Inferior parietal cortex (tissue), 1 donor: ENCODE measurements at regions not wholly inside any gene's neighbourhood (a gene's known extent, or its start where the extent isn't known, plus 50 kb on each side); places are given as distances from the start of the nearest gene placed in this dataset.

Experiments used
- DNase-seq: peaks from one replicate; pipeline ENCODE4 v3.0.0-alpha.2; 2016; ENCODE audit errors: extremely low spot score

DNA sequence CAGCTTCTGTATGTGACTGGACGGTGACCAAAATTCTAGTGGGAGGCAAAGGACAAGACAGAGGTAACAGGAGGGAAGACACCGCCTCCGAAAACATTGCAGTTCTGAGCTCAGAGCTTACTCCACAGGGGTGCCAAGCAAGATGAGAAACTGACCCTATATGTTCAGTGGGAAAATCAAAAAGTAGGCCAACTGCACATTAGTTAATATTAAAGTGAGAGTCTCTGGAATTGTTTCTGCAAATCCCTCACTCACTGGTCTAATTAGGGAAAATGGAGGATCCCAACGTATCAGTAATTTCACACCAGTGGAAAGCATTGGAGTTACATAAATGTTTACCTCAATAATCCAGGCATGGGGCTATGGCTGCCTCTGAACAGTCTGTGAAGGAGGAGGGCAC lies 313.3 kb upstream of the KCNH8 start:
- no peak for DNase-seq

DNA sequence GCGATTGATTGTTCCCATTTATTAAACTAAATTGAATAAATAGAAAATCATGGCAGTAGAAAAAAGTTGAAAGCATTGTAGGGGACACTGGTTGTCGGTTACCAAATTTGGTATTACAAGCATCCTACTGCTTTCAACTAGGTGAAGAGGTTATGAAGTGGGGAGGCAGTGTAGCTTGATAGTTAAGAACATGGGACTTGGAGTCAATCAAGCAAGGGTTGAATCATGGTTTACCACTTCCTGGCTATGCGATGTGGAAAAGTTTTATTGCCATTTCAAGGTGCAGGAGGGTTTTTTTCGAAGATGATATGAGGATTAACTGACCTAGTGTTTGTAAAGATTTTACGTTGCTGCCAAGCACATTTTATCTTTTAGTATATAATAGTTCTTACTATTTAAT lies 318.2 kb upstream of the KCNH8 start:
- no peak for DNase-seq

DNA sequence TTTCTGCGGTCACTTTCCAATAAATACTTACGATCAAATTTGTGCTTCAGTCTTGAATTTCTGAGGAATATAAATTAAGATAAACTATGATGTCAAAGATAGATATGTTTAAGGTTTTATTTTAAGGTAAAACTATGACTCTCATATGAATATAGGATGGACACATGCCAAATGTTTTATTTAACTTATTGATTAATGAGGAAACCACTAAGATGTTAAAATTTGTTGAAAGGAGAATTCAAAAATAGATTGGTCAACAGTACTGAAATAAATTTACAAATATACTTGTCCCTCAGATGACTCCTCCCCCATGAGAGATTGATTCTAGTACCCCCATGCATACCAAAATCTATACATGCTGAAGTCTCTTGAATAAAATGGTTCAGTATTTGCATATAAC lies 319.7 kb upstream of the KCNH8 start:
- DNase-seq, result no peak

DNA sequence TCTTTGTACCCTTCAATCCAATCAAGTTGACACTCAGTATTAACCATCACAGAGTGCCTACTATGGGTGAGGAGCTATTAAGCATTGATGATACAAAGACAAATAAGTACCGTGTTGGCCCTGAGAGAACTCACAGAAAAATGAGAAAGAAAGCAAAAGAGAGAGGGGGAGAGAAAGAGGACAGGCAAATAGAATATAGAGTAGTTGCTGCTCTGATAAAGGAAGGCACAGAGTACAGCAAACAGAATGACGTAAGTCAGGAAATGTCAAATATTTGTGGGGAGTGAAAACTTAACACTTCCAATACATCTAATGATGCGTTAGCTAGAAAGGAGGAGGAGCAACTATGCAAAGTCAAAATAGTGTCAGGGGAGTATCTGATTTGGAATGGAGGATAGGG lies 320.6 kb upstream of the KCNH8 start:
- DNase-seq, result no peak

DNA sequence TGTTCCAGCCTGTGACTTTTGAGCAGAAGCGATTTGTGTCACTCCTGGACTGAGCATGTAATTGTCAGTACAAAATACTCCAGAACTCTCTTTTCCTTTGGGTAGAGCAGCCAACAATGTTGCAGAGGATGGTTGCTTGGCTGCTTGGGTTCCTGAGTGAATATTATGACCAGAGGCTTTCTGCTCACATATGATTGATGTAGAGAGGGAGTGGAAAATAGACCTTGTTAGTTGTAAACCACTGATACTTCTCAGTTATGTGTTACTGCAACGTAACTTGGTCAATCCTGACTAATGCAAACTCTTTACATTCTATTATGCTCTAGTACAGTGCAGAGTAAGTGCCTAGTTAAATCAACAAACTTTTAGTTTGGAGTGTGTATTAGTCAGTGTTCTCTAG lies 322.6 kb upstream of the KCNH8 start:
- DNase-seq, result no peak

DNA sequence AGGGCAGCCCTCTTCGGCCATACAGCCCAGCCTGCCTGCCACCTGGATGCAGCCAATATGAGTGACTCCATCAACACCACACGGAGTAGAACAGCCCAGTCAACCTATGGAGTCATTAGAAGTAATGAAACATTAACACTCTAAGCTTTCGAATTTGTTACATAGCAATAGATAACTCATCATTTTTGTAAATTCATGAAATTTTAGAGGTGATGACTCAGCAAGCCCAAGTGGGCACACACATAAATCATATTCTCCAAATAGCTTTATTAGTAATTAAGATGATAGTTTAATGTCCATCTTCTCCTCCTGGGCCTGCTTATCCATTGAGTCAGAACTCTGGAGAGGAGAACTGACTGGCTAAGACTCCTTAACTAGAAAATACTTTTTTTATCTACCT lies 335.0 kb upstream of the KCNH8 start:
- no peak for DNase-seq

DNA sequence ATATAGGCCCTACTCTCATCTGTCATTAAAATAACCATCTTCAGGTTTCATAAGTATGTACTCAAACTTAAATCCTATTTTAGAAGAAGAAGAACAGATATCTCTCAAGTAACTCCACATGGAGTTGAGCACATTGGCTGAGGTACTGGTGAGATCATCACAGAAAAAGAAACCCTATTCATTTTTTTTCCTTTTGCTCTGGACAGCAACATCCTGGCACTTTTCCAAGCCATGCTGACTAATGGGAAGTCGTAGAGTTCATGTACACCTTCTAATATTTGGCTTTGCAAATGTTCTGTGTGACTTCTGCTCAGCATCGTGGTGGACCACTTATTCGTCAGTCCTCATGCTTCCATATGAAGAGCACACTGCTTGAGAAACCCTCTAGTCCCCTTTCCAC lies 336.0 kb upstream of the KCNH8 start:
- no peak for DNase-seq

DNA sequence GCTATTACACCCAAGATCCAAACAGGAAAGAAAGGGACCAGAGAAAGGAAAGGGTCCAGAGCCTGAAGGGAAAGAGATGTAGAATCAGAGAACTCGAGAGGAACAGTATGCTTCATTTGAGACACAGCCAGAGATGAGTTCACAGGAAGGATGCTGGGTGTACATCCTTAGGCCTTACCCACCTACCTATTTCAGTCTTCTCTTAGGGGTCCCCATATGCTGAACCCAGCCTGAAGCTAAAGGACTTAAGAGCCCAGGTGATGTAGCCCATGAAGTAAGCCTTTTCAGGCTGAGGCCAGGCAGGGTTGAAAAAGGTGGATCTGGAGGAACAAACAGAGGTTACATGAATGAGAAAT lies 338.0 kb upstream of the KCNH8 start:
- DNase-seq, result no peak

DNA sequence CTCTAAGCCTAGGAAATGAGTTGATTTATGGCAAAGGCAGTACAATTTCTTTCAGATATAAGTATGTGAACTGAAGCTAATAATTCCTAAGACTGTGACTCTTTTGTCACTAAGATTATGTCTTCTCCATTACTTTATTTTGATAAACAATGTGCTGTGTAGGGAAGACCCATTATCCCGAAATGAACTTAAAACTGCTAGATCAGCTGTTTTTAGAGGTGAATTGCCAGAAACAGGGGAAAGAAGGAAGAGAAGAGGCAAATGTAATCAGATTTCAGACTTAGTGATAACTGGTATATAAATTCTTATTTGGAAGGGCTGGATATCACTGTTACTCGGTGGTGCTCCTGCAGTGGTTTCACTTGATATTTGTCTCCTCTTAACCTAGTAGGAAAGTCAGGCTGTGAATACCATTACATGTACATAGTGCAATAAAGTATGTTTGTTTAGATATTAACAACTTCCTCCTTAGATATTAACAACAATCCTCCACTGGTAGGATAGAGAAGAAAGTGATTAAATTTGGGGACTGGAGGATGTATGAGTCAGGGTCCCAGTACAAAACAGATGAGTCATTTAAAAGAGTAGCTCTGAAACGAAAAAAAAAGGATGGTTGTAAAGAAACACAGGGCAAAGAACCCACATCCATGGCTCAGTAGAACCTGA lies 338.5 kb upstream of the KCNH8 start:
- no peak for DNase-seq

DNA sequence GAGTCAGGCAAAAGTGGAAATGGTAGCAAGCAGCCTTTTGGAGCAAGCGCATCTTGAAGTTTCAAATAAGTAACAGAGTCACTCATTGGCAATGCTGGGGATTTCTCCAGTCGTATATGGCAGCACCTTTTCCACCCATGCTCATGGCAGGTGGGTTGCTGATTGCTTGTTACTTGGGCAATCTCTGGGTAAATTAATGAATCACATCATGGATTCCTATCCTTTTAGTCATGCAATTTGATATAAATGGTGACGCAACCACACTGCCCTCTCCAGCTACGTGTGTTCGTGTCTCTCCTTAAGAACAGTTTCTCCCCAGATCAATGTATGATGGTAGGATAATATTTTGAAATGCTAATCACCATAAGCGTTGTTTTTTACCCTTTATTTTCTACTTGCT lies 339.9 kb upstream of the KCNH8 start:
- DNase-seq, result no peak

DNA sequence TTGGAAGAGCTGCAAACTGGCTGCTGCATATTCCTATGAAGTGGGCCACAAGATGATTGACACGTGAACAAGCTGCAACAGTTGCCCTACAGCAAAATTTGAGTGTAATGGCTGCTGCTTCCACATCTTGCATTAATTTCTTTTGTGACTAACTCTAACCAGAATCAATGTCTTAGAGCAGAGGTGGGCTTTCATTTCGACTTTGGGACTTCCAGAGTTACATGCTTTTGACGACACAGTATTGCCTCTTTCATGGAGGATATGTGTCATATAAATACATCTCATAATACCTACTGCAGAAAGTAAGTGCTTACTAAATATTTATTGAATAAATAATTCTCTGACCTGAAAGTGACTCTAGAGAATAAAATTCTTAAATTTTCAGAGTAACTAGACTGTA lies 340.7 kb upstream of the KCNH8 start:
- DNase-seq, result no peak

DNA sequence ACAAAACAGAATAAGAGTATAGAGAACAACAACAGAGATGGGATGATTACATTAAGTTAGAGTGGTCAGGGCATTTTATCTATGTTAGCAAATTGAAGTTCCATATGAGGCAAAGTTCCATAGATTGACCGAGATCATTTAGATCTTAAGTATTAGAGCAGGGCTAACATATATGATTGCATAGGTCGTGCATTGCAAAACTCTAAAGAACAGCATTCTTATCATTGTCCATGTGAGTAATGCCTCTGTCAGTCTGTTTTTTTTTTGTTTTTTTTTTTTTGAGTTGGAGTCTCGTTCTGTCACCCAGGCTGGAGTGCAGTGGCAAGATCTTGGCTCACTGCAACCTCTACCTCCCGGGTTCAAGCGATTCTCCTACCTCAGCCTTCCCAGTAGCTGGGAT lies 341.7 kb upstream of the KCNH8 start:
- DNase-seq, result no peak

DNA sequence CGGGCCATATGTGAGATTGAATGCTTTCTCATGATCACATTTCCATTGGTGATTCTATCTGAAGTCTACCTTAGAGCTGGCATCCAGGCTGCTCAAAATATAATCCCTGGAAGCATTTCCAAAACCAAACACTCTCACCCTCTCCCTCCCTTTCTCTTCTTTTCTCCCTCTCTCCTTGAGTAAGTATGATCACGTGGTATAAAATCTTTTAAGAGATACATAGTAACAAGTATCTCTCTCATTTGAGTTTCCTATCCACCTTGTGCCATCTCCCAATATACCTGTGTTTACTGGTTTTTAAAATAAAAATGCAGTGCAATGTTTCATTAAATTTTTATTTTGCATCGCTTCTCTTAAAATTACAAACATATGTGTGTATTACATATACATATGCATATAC lies 350.9 kb upstream of the KCNH8 start:
- DNase-seq, result no peak

DNA sequence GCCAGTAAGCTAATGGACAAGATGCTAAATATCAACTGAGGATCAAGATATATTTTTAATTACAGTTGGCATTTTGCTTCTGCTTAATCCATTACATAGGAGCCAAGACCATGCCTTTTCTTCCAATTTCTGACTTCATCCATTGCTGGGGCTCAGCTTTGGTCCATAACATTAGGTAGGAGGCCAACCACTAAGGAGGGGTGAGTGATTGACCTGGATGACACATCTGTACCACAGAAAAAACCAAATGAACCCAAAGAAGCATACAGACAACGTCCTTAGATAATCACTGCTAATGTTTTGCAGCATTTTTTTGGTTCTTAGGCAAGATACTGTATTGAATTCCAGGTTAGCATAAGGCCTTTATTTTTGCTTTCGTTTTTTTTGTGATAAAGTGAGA lies 353.2 kb upstream of the KCNH8 start:
- no peak for DNase-seq

DNA sequence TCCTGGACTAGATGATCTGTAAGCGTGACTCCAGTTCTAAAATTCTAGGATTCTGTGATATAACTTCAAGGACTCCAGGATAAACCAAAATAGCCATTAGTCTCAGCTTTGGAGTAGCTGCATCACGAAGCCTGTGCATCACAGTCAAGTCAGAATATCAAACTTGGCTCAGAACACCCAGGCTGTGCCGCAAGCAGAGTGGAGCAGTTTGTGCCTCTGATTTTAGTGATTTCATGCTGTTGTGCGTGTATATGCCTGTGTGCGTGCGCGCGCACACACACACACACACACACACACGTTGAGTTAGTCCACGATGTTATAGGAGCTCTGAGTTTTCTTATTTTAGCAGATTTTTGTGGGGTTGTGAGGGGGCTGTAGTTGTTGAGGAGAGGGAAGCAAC lies 356.6 kb upstream of the KCNH8 start:
- DNase-seq, result no peak

DNA sequence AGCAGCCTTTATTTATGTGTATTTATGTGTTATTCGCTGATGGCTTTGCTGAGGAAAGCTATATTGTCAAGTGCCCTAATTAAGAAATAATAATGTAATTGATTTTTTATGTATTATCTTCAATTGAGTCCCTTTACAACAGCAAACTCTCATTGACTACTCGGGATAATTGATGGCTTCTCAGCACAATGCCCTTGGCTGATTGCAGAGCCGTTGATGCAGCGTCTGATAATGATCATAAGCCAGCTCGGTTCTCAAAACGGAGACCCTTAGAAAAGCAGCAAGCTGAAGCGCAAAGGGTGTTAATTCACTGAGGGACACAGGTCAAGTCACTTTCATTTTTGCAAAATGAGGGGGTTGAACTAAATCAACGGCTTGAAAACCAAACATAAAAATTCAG lies 357.1 kb upstream of the KCNH8 start:
- DNase-seq, result no peak

DNA sequence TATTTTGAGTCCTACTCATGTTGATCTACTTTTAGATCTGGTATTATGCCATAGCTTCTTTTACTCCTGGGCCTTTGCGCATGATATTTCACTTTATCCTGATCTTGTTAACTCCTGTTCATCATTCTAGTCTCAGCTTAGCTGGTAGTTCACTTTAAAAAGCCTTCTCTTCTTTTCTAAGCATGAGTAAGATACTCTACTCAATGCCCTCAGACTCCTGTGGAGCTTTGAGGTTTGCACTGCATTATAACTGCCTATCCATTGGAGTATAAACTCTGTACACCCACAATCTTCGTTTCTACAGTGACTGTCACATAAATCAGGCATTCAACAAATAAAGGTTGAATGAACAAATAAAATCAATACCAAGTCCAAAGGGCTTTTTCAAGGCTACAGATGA lies 357.9 kb upstream of the KCNH8 start:
- no peak for DNase-seq

DNA sequence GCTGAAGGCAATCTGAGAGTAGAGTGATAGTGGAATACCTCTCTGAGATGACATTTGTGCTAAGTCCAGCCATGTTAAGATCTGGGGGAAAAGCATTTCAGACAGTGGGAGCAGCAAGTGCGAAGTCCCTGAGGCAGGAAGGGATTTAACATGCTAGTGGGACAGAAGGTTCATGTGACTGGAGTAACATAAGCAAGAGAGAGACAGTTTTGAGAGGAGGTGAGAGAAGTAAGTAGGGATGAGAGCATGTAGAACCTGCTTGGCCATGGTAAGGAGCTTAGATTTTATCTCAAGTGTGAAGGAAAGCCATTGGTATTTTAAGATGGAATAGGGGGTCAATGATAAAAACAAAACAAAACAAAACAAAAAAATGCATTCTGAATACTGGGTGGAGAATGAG lies 358.6 kb upstream of the KCNH8 start:
- DNase-seq, result no peak

DNA sequence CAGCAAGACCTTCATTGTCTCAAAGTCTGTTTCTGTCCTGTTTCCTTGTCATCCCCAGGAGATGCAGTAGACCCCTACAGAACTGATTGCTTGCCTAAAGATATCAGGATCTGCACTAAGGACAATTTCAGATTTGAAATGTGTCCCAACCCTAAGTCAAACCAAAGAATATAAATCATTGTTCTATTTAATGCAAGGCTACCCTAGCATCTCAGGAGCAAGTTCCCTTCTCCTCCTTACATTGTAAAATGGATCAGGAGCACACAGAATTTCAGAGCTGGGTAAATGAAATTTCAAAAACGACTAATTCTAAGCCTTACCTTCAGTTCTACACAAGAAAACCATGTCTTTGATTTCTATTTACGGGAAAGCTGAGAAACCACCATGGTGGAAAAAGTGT lies 360.9 kb upstream of the KCNH8 start:
- no peak for DNase-seq

DNA sequence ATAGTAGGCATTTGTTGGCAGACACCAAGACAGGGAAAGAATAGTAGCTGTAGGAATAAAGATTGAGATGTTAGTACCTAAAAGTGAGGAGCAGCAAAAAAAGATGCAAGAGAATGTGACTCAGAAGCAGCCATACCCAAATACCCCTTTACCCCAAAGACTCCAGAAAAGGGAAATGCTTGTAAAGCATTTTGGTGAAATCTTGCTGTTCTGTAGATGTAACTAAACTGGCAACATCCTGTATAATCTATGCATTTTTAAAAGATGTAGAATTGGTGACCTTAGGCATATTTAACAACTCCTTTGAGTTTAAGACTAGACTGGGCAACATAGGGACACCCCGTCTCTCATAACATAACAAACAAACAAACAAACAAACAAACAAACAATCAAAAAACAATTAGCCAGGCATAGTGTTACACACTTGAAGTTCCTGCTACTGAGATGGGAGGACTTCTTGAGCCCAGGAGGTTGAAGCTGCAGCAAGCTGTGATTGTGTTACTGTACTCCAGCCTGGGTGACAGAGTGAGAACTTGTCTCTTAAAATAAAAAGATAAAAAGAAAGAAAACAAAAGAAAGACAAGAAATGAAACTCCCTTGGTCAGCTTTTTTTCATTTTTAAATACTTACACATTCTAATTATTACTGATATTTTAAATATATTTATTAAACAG lies 361.5 kb upstream of the KCNH8 start:
- DNase-seq, result no peak

DNA sequence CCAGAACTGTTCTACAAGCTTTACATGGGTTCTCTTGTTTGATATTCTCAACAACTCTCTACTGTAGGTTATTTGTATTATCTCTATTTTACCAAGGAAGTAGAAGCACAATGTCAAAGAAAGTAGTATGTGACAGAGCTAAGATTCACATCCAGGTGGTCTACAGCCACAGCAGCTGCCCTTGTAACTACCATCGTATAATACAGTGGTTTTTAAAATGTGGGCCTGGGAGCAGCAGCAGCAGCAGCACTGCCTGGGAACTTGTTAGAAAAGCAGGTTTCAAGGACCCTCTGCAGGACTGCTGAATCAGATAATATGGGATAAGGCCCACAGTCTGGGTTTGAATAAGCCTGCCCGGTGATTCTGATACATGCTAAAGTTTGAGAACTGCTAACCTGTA lies 357.1 kb upstream of the SATB1 start:
- DNase-seq, result no peak

DNA sequence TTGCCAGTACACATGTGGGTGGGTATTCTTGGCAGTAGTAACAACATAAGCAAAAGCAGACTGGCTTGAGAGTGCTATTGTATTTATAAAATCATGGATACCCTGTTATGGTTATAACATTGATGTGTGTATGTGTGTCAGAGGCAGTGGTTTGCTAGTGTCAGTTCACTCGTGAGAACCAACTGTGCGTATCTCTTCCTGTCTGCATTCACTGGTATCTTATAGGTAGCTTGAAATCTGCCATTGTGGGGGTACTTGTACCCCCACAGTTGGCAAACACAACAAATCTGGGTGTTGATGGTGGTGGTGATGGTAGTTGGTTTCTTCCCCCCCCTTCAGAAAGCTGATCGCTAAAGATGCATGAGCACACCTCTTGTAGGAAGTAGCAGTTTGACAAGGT lies 355.8 kb upstream of the SATB1 start:
- DNase-seq, result no peak

DNA sequence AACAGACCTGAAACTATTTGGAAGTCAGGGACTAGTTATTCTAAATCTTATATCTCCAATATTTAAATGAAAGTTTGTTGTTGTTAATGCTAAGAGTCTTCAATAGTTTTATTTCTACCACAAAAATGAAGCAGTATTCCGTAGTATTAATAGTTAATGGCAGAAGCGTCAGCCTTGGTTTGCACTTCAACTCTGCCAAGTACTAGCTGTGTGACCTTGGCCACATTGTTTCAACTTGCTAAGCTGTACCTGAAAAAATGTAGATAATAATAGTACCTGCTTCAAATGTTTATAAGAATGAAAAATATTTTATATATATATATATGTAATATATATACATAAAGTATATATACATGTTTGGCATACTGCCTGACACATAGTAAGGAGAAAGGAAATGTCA lies 354.6 kb upstream of the SATB1 start:
- no peak for DNase-seq

DNA sequence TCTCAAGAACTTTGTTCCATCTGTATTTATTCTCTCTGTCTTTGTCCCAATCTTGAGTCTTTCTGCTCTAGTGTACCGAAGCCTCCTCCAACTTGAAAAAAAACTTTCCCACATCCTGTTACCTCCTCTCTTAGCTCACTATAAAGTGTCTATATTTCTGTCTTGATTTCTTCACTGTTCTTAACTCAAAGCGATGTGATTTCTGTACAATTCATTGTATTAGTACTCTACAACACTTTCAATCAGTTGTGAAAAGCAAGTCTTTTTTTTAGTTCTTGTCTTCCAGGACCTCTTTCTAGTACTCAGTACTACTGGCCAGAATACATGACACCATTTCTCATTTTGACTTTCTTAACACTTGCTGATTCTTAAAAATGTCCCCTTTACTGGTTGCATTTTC lies 353.5 kb upstream of the SATB1 start:
- DNase-seq, result no peak
